OCI-LY7 (cell line): ENCODE measurements at regions not wholly inside any gene's neighbourhood (a gene's known extent, or its start where the extent isn't known, plus 50 kb on each side); places are given as distances from the start of the nearest gene placed in this dataset.

Experiments used
- EZH2phosphoT487 ChIP-seq: fragments of 200-600 bp; sonication (generic); IDR thresholded peaks from 2 replicates; pipeline ENCODE4 v1.6.1; 2018; ENCODE audit warnings: low read depth, borderline replicate concordance, mild to moderate bottlenecking, mixed run types, antibody characterized with exemption, low read length, moderate library complexity, mixed read lengths
- TF ChIP-seq, protein P1 (sequence below): fragments of 200-600 bp; sonication (generic); conservative IDR thresholded peaks from 2 replicates; pipeline ENCODE4 v1.5.1; 2014; ENCODE audit warnings: mild to moderate bottlenecking, antibody characterized with exemption, low read length, moderate library complexity, mixed read lengths

DNA sequence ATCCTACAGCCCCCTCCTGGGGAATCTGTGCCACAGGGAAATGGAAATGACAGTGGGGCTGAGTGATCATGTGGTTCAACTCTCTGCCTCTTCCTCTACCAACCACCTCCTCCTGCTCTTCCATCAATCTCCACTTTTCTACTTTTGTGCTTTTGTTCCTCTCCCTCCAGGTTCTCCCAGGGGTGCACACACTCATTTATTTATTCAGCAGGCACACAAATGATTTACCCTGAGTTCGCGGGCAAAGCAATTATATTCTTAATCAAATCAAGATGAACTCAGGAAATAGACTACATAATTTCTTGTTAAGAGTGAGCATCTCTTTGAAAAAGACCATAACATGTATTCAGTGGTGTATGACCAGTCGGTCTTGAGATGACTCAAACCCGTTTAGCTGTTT, 69.2 kb downstream of the VCX3A start:
- TF ChIP-seq, protein P1, sequence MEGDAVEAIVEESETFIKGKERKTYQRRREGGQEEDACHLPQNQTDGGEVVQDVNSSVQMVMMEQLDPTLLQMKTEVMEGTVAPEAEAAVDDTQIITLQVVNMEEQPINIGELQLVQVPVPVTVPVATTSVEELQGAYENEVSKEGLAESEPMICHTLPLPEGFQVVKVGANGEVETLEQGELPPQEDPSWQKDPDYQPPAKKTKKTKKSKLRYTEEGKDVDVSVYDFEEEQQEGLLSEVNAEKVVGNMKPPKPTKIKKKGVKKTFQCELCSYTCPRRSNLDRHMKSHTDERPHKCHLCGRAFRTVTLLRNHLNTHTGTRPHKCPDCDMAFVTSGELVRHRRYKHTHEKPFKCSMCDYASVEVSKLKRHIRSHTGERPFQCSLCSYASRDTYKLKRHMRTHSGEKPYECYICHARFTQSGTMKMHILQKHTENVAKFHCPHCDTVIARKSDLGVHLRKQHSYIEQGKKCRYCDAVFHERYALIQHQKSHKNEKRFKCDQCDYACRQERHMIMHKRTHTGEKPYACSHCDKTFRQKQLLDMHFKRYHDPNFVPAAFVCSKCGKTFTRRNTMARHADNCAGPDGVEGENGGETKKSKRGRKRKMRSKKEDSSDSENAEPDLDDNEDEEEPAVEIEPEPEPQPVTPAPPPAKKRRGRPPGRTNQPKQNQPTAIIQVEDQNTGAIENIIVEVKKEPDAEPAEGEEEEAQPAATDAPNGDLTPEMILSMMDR: no peak
- no peak for TF ChIP-seq EZH2phosphoT487
